Suprapubic skin (tissue), 4 donors: ENCODE measurements at regions not wholly inside any gene's neighbourhood (a gene's known extent, or its start where the extent isn't known, plus 50 kb on each side); places are given as distances from the start of the nearest gene placed in this dataset.

Experiments
- DNase-seq, 2 donors: peaks; one replicate each; pipeline ENCODE4 v3.0.0-alpha.2; 2019; ENCODE audit warnings: low spot score in 2 of 2
- H3K27ac ChIP-seq: fragments of 200-600 bp; sonication (generic); one replicate; pipeline ENCODE4 v1.5.1; 2019
- H3K27me3 ChIP-seq: fragments of 200-600 bp; sonication (generic); one replicate; pipeline ENCODE4 v1.5.1; 2019
- H3K36me3 ChIP-seq: fragments of 200-600 bp; sonication (generic); one replicate; pipeline ENCODE4 v1.5.1; 2019
- H3K4me1 ChIP-seq: fragments of 200-600 bp; sonication (generic); one replicate; pipeline ENCODE4 v1.5.1; 2019
- H3K4me3 ChIP-seq: fragments of 200-600 bp; sonication (generic); one replicate; pipeline ENCODE4 v1.5.1; 2019; ENCODE audit warnings: mild to moderate bottlenecking
- H3K9me3 ChIP-seq: fragments of 200-600 bp; sonication (generic); one replicate; pipeline ENCODE4 v1.5.1; 2019
- EP300 ChIP-seq: sonication (generic); formaldehyde crosslinking; IDR thresholded peaks from one replicate; pipeline ENCODE4 v1.6.1; 2017; ENCODE audit warnings: antibody characterized with exemption
- POLR2A ChIP-seq, 2 donors: fragments of 450-650 bp; IDR thresholded peaks; one replicate each; pipeline ENCODE4 v1.6.1; 2017; ENCODE audit warnings: antibody characterized with exemption in 2 of 2, mild to moderate bottlenecking in 2 of 2, moderate library complexity in 2 of 2
- POLR2AphosphoS5 ChIP-seq, 3 donors: sonication (generic); formaldehyde crosslinking; IDR thresholded peaks; one replicate each; pipeline ENCODE4 v1.6.1; 2017; ENCODE audit warnings: antibody characterized with exemption in 3 of 3
- WGBS: methylation state at CpG from one replicate; pipeline ENCODE4 v1.1.5; 2018; 5-methylcytosine and 5-hydroxymethylcytosine counted together
- TF ChIP-seq, protein P1 (sequence below), 2 donors: fragments of 200-600 bp in 1 of 2; fragments of 450-650 bp in 1 of 2; sonication (generic) in 1 of 2; IDR thresholded peaks; one replicate each; pipeline ENCODE4 v1.5.1; 2016 to 2019; ENCODE audit warnings: antibody characterized with exemption in 2 of 2, mild to moderate bottlenecking in 1 of 2, moderate library complexity in 1 of 2

DNA sequence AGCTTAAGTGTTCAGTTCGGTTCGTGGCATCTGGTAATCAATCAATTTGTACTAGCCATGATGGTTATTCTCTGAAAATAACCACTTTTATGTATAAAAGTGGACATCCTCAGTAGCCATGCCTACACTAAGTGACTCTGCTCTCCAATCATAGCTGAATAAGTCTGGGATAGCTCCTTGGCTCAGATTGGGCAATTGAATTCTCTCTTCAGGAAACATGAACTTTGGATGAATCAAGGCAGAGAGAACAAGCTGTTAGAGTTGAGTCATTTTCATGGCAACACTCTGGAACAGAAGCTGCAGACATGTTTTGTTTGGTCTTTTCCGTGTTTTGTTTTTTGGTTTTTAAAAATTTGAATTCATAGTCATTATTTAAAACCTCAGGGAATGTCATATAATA is 66.8 kb upstream of the TMEM164 start:
- 82% methylated on average over 3 of the region's 3 CpGs for WGBS
- no peaks in the 10 kb centered on the region for H3K4me1 ChIP-seq
- no peak overlapping the region for H3K27ac ChIP-seq
- TF ChIP-seq, protein P1, sequence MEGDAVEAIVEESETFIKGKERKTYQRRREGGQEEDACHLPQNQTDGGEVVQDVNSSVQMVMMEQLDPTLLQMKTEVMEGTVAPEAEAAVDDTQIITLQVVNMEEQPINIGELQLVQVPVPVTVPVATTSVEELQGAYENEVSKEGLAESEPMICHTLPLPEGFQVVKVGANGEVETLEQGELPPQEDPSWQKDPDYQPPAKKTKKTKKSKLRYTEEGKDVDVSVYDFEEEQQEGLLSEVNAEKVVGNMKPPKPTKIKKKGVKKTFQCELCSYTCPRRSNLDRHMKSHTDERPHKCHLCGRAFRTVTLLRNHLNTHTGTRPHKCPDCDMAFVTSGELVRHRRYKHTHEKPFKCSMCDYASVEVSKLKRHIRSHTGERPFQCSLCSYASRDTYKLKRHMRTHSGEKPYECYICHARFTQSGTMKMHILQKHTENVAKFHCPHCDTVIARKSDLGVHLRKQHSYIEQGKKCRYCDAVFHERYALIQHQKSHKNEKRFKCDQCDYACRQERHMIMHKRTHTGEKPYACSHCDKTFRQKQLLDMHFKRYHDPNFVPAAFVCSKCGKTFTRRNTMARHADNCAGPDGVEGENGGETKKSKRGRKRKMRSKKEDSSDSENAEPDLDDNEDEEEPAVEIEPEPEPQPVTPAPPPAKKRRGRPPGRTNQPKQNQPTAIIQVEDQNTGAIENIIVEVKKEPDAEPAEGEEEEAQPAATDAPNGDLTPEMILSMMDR (IDR thresholded peaks at IDR 0.05), result no peak
- TF ChIP-seq EP300 (no peak), POLR2AphosphoS5 (IDR thresholded peaks at IDR 0.05) (no peak), POLR2A (IDR thresholded peaks at IDR 0.05) (no peak)
- H3K4me3 ChIP-seq, result no peak overlapping the region
- no peak for DNase-seq
- H3K9me3 ChIP-seq, result no peaks in the 10 kb centered on the region
- no peaks in the 10 kb centered on the region for H3K36me3 ChIP-seq
- H3K27me3 ChIP-seq, result no peaks in the 10 kb centered on the region

DNA sequence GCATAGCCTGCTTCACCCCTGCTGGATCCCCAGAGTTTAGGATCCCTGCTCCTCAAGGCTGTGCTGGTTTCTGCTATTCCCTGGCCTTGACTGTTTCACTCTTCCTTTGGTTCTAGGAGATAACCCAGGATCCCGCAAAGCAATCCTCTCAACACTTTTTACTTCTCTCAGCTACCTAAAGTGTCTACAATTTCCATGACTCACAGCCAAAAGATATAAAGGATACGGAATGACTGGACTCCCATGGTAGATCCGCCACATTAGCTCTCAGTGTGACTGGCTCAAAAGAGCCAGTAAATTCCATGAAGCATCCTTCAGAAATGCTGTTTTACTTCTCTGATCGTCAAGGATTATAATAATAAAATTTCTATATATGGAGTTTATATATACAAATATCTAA is 66.3 kb upstream of the TMEM164 start:
- TF ChIP-seq POLR2A (IDR thresholded peaks at IDR 0.05), result no peak
- TF ChIP-seq, protein P1 (IDR thresholded peaks at IDR 0.05), result no peak
- TF ChIP-seq EP300, result no peak
- TF ChIP-seq POLR2AphosphoS5 (IDR thresholded peaks at IDR 0.05), result no peak
- H3K4me1 ChIP-seq, result no peaks in the 10 kb centered on the region
- H3K27me3 ChIP-seq, result no peaks in the 10 kb centered on the region
- H3K36me3 ChIP-seq, result no peaks in the 10 kb centered on the region
- H3K4me3 ChIP-seq, result no peak overlapping the region
- 81% methylated on average over 4 of the region's 4 CpGs for WGBS
- no peaks in the 10 kb centered on the region for H3K9me3 ChIP-seq
- no peak for DNase-seq
- H3K27ac ChIP-seq, result no peak overlapping the region

DNA sequence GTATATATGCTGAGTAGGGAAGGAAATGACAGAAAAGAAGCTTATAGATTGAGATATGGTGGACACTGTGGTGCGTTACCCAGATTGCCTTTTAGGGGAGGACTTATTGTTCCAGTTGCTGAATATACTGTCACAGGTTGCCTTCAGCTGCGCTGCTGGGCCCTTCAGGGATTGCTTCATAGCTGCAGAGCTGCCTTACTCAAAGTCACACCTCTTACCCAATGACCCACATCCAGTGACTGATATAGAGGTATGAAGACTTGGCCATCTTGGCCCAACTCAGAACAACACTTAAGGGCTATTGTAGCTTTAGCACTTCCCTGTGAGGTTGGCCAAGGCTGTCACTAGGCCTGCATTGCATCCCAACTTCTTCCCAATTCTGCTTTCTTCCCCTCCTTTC is 63.4 kb upstream of the TMEM164 start:
- H3K9me3 ChIP-seq, result no peaks in the 10 kb centered on the region
- H3K4me3 ChIP-seq, result no peak overlapping the region
- H3K27me3 ChIP-seq, result no peaks in the 10 kb centered on the region
- H3K4me1 ChIP-seq, result no peaks in the 10 kb centered on the region
- no peak for DNase-seq
- no peaks in the 10 kb centered on the region for H3K36me3 ChIP-seq
- H3K27ac ChIP-seq, result no peak overlapping the region
- WGBS, result 78% methylated on average over 2 of the region's 2 CpGs
- TF ChIP-seq POLR2AphosphoS5 (IDR thresholded peaks at IDR 0.05) (no peak), EP300 (no peak), POLR2A (IDR thresholded peaks at IDR 0.05) (no peak)
- TF ChIP-seq, protein P1 (IDR thresholded peaks at IDR 0.05), result no peak

- TF ChIP-seq POLR2AphosphoS5 (IDR thresholded peaks at IDR 0.05) (no peak), POLR2A (IDR thresholded peaks at IDR 0.05) (no peak), EP300 (no peak)
- TF ChIP-seq, protein P1 (IDR thresholded peaks at IDR 0.05), result no peak
- WGBS, result 86% methylated on average over 2 of the region's 2 CpGs
- no peak overlapping the region for H3K4me3 ChIP-seq
- no peaks in the 10 kb centered on the region for H3K9me3 ChIP-seq
- no peak for DNase-seq
- H3K27me3 ChIP-seq, result no peaks in the 10 kb centered on the region
- no peaks in the 10 kb centered on the region for H3K36me3 ChIP-seq
- no peak overlapping the region for H3K27ac ChIP-seq
- no peaks in the 10 kb centered on the region for H3K4me1 ChIP-seq
Measured at GRCh38 chrX:109940411-109940810, 62.5 kb upstream of the TMEM164 start.

- no peak for DNase-seq
- no peak overlapping the region for H3K27ac ChIP-seq
- no peaks in the 10 kb centered on the region for H3K9me3 ChIP-seq
- no peaks in the 10 kb centered on the region for H3K27me3 ChIP-seq
- H3K4me3 ChIP-seq, result no peak overlapping the region
- no CpG with 5 or more reads among the region's 2 CpGs for WGBS
- no peaks in the 10 kb centered on the region for H3K36me3 ChIP-seq
- TF ChIP-seq, protein P1 (IDR thresholded peaks at IDR 0.05), result no peak
- TF ChIP-seq EP300 (no peak), POLR2A (IDR thresholded peaks at IDR 0.05) (no peak), POLR2AphosphoS5 (IDR thresholded peaks at IDR 0.05) (no peak)
- H3K4me1 ChIP-seq, result no peaks in the 10 kb centered on the region
Measured at GRCh38 chrX:109943092-109943739, 59.7 kb upstream of the TMEM164 start.
